ENCODE measurements at regions not wholly inside any gene's neighbourhood (a gene's known extent, or its start where the extent isn't known, plus 50 kb on each side); places are given as distances from the start of the nearest gene placed in this dataset.

- Histone ChIP-seq H3K4me3 (ENCODE audit: low read depth in 1 of 2, low read length in 2 of 2) (no peak overlapping the region), H3K36me3 (ENCODE audit: control insufficient read depth in 1 of 2, insufficient read depth in 2 of 2, low read length in 2 of 2) (no peaks in the 10 kb centered on the region), H3K27ac (ENCODE audit: low read length) (no peak overlapping the region), H3K4me1 (ENCODE audit: control insufficient read depth in 1 of 2, insufficient read depth in 2 of 2, low read length in 2 of 2) (peaks cover 0 to 19% of the 10 kb centered on the region in 2 donors), H3K9me3 (ENCODE audit: control insufficient read depth in 1 of 2, low read length in 2 of 2) (no peaks in the 10 kb centered on the region), H3K27me3 (ENCODE audit: low read depth, low read length) (no peaks in the 10 kb centered on the region)
These were observed 178.5 kb upstream of the GALNT2 start for GRCh38 chr1:229888561-229889001.

GRCh38 chr1:229889031-229889517 is 178.0 kb upstream of the GALNT2 start:
- H3K4me1 ChIP-seq (ENCODE audit: control insufficient read depth in 1 of 2, insufficient read depth in 2 of 2, low read length in 2 of 2) = peaks cover 0 to 19% of the 10 kb centered on the region in 2 donors
- no peaks in the 10 kb centered on the region for H3K9me3 ChIP-seq (ENCODE audit: control insufficient read depth in 1 of 2, low read length in 2 of 2)
- no peaks in the 10 kb centered on the region for H3K36me3 ChIP-seq (ENCODE audit: control insufficient read depth in 1 of 2, insufficient read depth in 2 of 2, low read length in 2 of 2)
- no peak overlapping the region for H3K27ac ChIP-seq (ENCODE audit: low read length)
- H3K4me3 ChIP-seq (ENCODE audit: low read depth in 1 of 2, low read length in 2 of 2) = no peak overlapping the region
- H3K27me3 ChIP-seq (ENCODE audit: low read depth, low read length) = no peaks in the 10 kb centered on the region

GRCh38 chr1:229891227-229891626 is 175.8 kb upstream of the GALNT2 start:
- no peak overlapping the region for H3K4me3 ChIP-seq (ENCODE audit: low read depth in 1 of 2, low read length in 2 of 2)

GRCh38 chr1:229892515-229893117 is 174.4 kb upstream of the GALNT2 start:
- H3K36me3 ChIP-seq (ENCODE audit: control insufficient read depth in 1 of 2, insufficient read depth in 2 of 2, low read length in 2 of 2) = no peaks in the 10 kb centered on the region
- no peaks in the 10 kb centered on the region for H3K27me3 ChIP-seq (ENCODE audit: low read depth, low read length)
- no peak overlapping the region for H3K27ac ChIP-seq (ENCODE audit: low read length)
- H3K4me3 ChIP-seq (ENCODE audit: low read depth in 1 of 2, low read length in 2 of 2) = no peak overlapping the region
- peaks cover 0 to 6% of the 10 kb centered on the region in 2 donors for H3K4me1 ChIP-seq (ENCODE audit: control insufficient read depth in 1 of 2, insufficient read depth in 2 of 2, low read length in 2 of 2)
- H3K9me3 ChIP-seq (ENCODE audit: control insufficient read depth in 1 of 2, low read length in 2 of 2) = no peaks in the 10 kb centered on the region

More at GRCh38 chr1:229891227-229891626, 175.8 kb upstream of the GALNT2 start:
- Histone ChIP-seq H3K36me3 (ENCODE audit: control insufficient read depth in 1 of 2, insufficient read depth in 2 of 2, low read length in 2 of 2) (no peaks in the 10 kb centered on the region), H3K9me3 (ENCODE audit: control insufficient read depth in 1 of 2, low read length in 2 of 2) (no peaks in the 10 kb centered on the region), H3K27ac (ENCODE audit: low read length) (no peak overlapping the region), H3K4me1 (ENCODE audit: control insufficient read depth in 1 of 2, insufficient read depth in 2 of 2, low read length in 2 of 2) (peaks cover 0 to 15% of the 10 kb centered on the region in 2 donors), H3K27me3 (ENCODE audit: low read depth, low read length) (no peaks in the 10 kb centered on the region)

DNA sequence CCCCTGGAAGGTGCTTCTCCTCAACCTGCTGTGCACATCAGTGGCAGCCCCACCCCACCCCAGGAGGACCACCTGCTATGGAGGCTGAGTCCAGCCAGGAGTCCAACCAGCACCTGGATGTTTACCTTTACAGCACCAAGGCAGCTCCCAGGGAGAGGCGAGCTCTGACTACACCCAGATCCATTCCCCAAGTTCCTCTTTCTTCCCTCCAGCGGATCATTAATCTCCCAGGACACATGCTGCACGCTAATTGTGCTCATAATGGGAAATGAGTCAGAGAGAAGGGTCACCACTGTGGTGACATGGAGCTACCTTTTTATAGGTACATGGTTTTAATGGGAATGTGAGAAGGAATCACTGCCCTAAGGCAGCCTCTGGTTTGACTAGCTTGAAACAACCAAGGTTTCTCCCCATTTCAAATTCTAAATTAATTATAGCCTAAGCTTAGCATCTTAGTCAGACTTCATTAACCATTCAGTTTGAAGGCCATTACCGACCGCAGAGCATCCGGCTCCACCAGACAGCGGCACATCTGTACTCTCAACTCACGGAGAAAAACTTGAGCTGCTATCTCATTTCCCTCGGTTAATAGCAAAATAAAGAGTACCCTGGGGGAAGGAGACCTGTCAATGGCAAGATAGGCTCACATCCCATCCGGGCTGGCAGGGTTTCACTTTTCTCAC is 173.1 kb upstream of the GALNT2 start:
- Histone ChIP-seq H3K27me3 (ENCODE audit: low read depth, low read length) (no peaks in the 10 kb centered on the region), H3K9me3 (ENCODE audit: control insufficient read depth in 1 of 2, low read length in 2 of 2) (no peaks in the 10 kb centered on the region), H3K27ac (ENCODE audit: low read length) (no peak overlapping the region), H3K4me3 (ENCODE audit: low read depth in 1 of 2, low read length in 2 of 2) (no peak overlapping the region), H3K36me3 (ENCODE audit: control insufficient read depth in 1 of 2, insufficient read depth in 2 of 2, low read length in 2 of 2) (no peaks in the 10 kb centered on the region), H3K4me1 (ENCODE audit: control insufficient read depth in 1 of 2, insufficient read depth in 2 of 2, low read length in 2 of 2) (peaks cover 0 to 1% of the 10 kb centered on the region in 2 donors)

GRCh38 chr1:229894532-229894931 is 172.5 kb upstream of the GALNT2 start:
- Histone ChIP-seq H3K27me3 (ENCODE audit: low read depth, low read length) (no peaks in the 10 kb centered on the region), H3K9me3 (ENCODE audit: control insufficient read depth in 1 of 2, low read length in 2 of 2) (no peaks in the 10 kb centered on the region), H3K4me3 (ENCODE audit: low read depth in 1 of 2, low read length in 2 of 2) (no peak overlapping the region), H3K4me1 (ENCODE audit: control insufficient read depth in 1 of 2, insufficient read depth in 2 of 2, low read length in 2 of 2) (no peaks in the 10 kb centered on the region), H3K27ac (ENCODE audit: low read length) (no peak overlapping the region), H3K36me3 (ENCODE audit: control insufficient read depth in 1 of 2, insufficient read depth in 2 of 2, low read length in 2 of 2) (no peaks in the 10 kb centered on the region)

GRCh38 chr1:229895605-229896004 is 171.4 kb upstream of the GALNT2 start:
- no peaks in the 10 kb centered on the region for H3K36me3 ChIP-seq (ENCODE audit: control insufficient read depth in 1 of 2, insufficient read depth in 2 of 2, low read length in 2 of 2)
- H3K27me3 ChIP-seq (ENCODE audit: low read depth, low read length) = no peaks in the 10 kb centered on the region
- H3K27ac ChIP-seq (ENCODE audit: low read length) = no peak overlapping the region
- H3K4me1 ChIP-seq (ENCODE audit: control insufficient read depth in 1 of 2, insufficient read depth in 2 of 2, low read length in 2 of 2) = no peaks in the 10 kb centered on the region
- no peaks in the 10 kb centered on the region for H3K9me3 ChIP-seq (ENCODE audit: control insufficient read depth in 1 of 2, low read length in 2 of 2)
- H3K4me3 ChIP-seq (ENCODE audit: low read depth in 1 of 2, low read length in 2 of 2) = no peak overlapping the region

GRCh38 chr1:229896306-229896705 is 170.7 kb upstream of the GALNT2 start:
- Histone ChIP-seq H3K4me1 (ENCODE audit: control insufficient read depth in 1 of 2, insufficient read depth in 2 of 2, low read length in 2 of 2) (no peaks in the 10 kb centered on the region), H3K27me3 (ENCODE audit: low read depth, low read length) (no peaks in the 10 kb centered on the region), H3K9me3 (ENCODE audit: control insufficient read depth in 1 of 2, low read length in 2 of 2) (peaks cover 0 to 4% of the 10 kb centered on the region in 2 donors), H3K36me3 (ENCODE audit: control insufficient read depth in 1 of 2, insufficient read depth in 2 of 2, low read length in 2 of 2) (no peaks in the 10 kb centered on the region), H3K27ac (ENCODE audit: low read length) (no peak overlapping the region), H3K4me3 (ENCODE audit: low read depth in 1 of 2, low read length in 2 of 2) (no peak overlapping the region)

- Histone ChIP-seq H3K9me3 (ENCODE audit: control insufficient read depth in 1 of 2, low read length in 2 of 2) (peaks cover 0 to 6% of the 10 kb centered on the region in 2 donors), H3K27ac (ENCODE audit: low read length) (no peak overlapping the region), H3K27me3 (ENCODE audit: low read depth, low read length) (no peaks in the 10 kb centered on the region), H3K4me3 (ENCODE audit: low read depth in 1 of 2, low read length in 2 of 2) (no peak overlapping the region), H3K36me3 (ENCODE audit: control insufficient read depth in 1 of 2, insufficient read depth in 2 of 2, low read length in 2 of 2) (no peaks in the 10 kb centered on the region), H3K4me1 (ENCODE audit: control insufficient read depth in 1 of 2, insufficient read depth in 2 of 2, low read length in 2 of 2) (no peaks in the 10 kb centered on the region)
These were observed 170.2 kb upstream of the GALNT2 start for GRCh38 chr1:229896861-229897260.

DNA sequence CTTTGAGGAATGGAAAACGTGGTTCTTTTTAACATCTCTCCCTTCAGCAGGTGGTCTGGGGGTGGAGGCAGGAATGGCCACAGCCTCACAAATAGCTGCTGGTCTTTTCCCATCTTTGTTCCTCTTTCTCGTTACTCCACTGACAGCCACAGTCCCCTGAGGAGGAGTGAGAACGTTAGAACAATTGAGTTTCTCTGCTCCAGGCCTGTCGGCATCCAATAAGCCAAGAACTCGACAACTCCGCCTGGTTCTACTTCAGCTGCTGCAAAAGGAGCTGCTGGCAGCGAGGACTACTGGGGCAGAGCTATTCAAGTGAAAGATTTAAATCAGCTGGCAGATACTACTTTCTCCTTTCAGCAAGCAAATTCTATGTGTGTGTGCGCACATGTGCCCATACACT is 169.5 kb upstream of the GALNT2 start:
- H3K4me1 ChIP-seq (ENCODE audit: control insufficient read depth in 1 of 2, insufficient read depth in 2 of 2, low read length in 2 of 2) = no peaks in the 10 kb centered on the region
- no peaks in the 10 kb centered on the region for H3K27me3 ChIP-seq (ENCODE audit: low read depth, low read length)
- no peaks in the 10 kb centered on the region for H3K36me3 ChIP-seq (ENCODE audit: control insufficient read depth in 1 of 2, insufficient read depth in 2 of 2, low read length in 2 of 2)
- no peak overlapping the region for H3K4me3 ChIP-seq (ENCODE audit: low read depth in 1 of 2, low read length in 2 of 2)
- no peak overlapping the region for H3K27ac ChIP-seq (ENCODE audit: low read length)
- H3K9me3 ChIP-seq (ENCODE audit: control insufficient read depth in 1 of 2, low read length in 2 of 2) = peaks cover 0 to 6% of the 10 kb centered on the region in 2 donors

- H3K4me3 ChIP-seq (ENCODE audit: low read depth in 1 of 2, low read length in 2 of 2) = no peak overlapping the region
These were observed 166.8 kb upstream of the GALNT2 start for GRCh38 chr1:229900220-229900619.

More at GRCh38 chr1:229900220-229900619, 166.8 kb upstream of the GALNT2 start:
- no peaks in the 10 kb centered on the region for H3K4me1 ChIP-seq (ENCODE audit: control insufficient read depth in 1 of 2, insufficient read depth in 2 of 2, low read length in 2 of 2)
- no peak overlapping the region for H3K27ac ChIP-seq (ENCODE audit: low read length)
- no peaks in the 10 kb centered on the region for H3K36me3 ChIP-seq (ENCODE audit: control insufficient read depth in 1 of 2, insufficient read depth in 2 of 2, low read length in 2 of 2)
- no peaks in the 10 kb centered on the region for H3K27me3 ChIP-seq (ENCODE audit: low read depth, low read length)
- H3K9me3 ChIP-seq (ENCODE audit: control insufficient read depth in 1 of 2, low read length in 2 of 2) = peaks cover 0 to 6% of the 10 kb centered on the region in 2 donors

All from muscle layer of duodenum (tissue), 2 donors.